Keratinocyte (primary cell): ENCODE measurements at regions not wholly inside any gene's neighbourhood (a gene's known extent, or its start where the extent isn't known, plus 50 kb on each side); places are given as distances from the start of the nearest gene placed in this dataset.
A peak's percentile ranks its signal among the peaks of the same experiment; 100 is the strongest.

Experiments used
- DNase-seq: peaks from one replicate; pipeline ENCODE4 v3.0.0-alpha.2; 2011; ENCODE audit warnings: low read depth, missing footprints, low spot score
- FAIRE-seq: peaks from 2 replicates; lab custom pipeline; 2011; peaks lifted over from hg19 to GRCh38; lab: Jason Lieb, UNC
- H2AFZ ChIP-seq: 2 replicates; pipeline ENCODE4 v1.6.0; 2012; ENCODE audit warnings: low read length, control low read depth, inconsistent platforms; ENCODE audit not compliant: control insufficient read depth
- H3K27ac ChIP-seq: 2 replicates; pipeline ENCODE4 v1.5.1; 2011; ENCODE audit warnings: low read length; ENCODE audit not compliant: control insufficient read depth, insufficient read depth
- H3K27me3 ChIP-seq: 3 replicates; pipeline ENCODE4 v1.6.0; 2011; ENCODE audit warnings: low read length; ENCODE audit not compliant: control insufficient read depth, insufficient read depth; ENCODE audit errors: extremely low read depth
- H3K36me3 ChIP-seq, 2 experiments: 2 replicates in 1 of 2; 3 replicates in 1 of 2; pipeline ENCODE4 v1.5.1; 2011; ENCODE audit warnings: low read length in 2 of 2, mild to moderate bottlenecking in 1 of 2; ENCODE audit not compliant: control insufficient read depth in 2 of 2, insufficient read depth in 2 of 2; ENCODE audit errors: extremely low read depth in 1 of 2
- H3K4me1 ChIP-seq: 3 replicates; pipeline ENCODE4 v1.5.1; 2011; ENCODE audit warnings: low read length; ENCODE audit not compliant: control insufficient read depth, insufficient read depth; ENCODE audit errors: extremely low read depth
- H3K4me2 ChIP-seq: 3 replicates; pipeline ENCODE4 v1.6.0; 2011; ENCODE audit warnings: low read depth, low read length; ENCODE audit not compliant: control insufficient read depth, insufficient read depth; ENCODE audit errors: extremely low read depth
- H3K4me3 ChIP-seq, 3 experiments: fragments of 200-600 bp in 1 of 3; sonication (generic) in 1 of 3; 2 replicates in 2 of 3; 3 replicates in 1 of 3; pipeline ENCODE4 v1.5.1; 2011 to 2016; ENCODE audit warnings: low read length in 3 of 3, mild to moderate bottlenecking in 3 of 3, control low read depth in 2 of 3, inconsistent platforms in 1 of 3, low read depth in 1 of 3, mixed read lengths in 1 of 3, mixed run types in 1 of 3, moderate library complexity in 1 of 3; ENCODE audit not compliant: control insufficient read depth in 2 of 3, insufficient read depth in 2 of 3; ENCODE audit errors: extremely low read depth in 1 of 3
- H3K79me2 ChIP-seq: 2 replicates; pipeline ENCODE4 v1.6.0; 2012; ENCODE audit warnings: low read length; ENCODE audit not compliant: control insufficient read depth, insufficient read depth
- H3K9ac ChIP-seq: 3 replicates; pipeline ENCODE4 v1.6.0; 2011; ENCODE audit warnings: low read length; ENCODE audit not compliant: control insufficient read depth, insufficient read depth; ENCODE audit errors: extremely low read depth
- H3K9me1 ChIP-seq: 3 replicates; pipeline ENCODE4 v1.6.0; 2011; ENCODE audit warnings: low read length; ENCODE audit not compliant: control insufficient read depth, insufficient read depth; ENCODE audit errors: extremely low read depth
- H3K9me3 ChIP-seq: 2 replicates; pipeline ENCODE4 v1.5.1; 2012; ENCODE audit warnings: low read depth, low read length; ENCODE audit not compliant: control insufficient read depth
- H4K20me1 ChIP-seq: 3 replicates; pipeline ENCODE4 v1.6.0; 2011; ENCODE audit warnings: low read length; ENCODE audit not compliant: control insufficient read depth, insufficient read depth; ENCODE audit errors: extremely low read depth
- EZH2 ChIP-seq: IDR thresholded peaks from one replicate; pipeline ENCODE4 v1.6.1; 2012; ENCODE audit warnings: inconsistent platforms, mild to moderate bottlenecking, low read length, moderate library complexity
- dilution Hi-C: fragments of 300-500 bp; cut with MboI; formaldehyde crosslinking; loops from one replicate; pipeline ENCODE4 v1.7.0; 2020; ENCODE audit warnings: low sequenced_read_pairs; ENCODE audit not compliant: extremely low pct_ligation_motif_present
- TF ChIP-seq, protein P1 (sequence below), 3 experiments: IDR thresholded peaks in 1 of 3; conservative IDR thresholded peaks in 1 of 3; optimal IDR thresholded peaks in 1 of 3; 2 replicates in 2 of 3; 3 replicates in 1 of 3; pipeline versions ENCODE3 to v1.5.1; 2011; ENCODE audit warnings: low read length in 3 of 3, mild to moderate bottlenecking in 3 of 3, moderate library complexity in 2 of 3, control low read depth in 1 of 3, inconsistent platforms in 1 of 3; ENCODE audit not compliant: insufficient read depth in 2 of 3; ENCODE audit errors: extremely low read depth in 1 of 3

DNA sequence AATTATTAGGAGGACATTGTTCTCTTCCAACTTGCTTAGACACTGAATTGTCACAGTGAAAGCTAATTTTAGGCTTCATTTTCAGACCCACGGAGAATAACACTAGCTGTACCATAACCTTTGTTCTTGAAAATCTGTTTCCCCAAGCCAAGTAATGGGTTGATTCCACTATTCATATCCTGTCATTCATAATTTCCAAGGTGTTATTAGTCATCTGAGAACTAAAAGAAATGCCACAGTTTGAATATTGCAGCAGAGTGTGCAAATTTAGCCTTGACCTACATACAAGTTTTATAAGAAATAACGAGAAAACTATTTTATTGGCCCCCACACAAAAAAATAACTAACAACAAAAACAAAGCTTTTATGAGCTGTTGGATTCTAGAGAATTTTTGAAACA lies 148.5 kb upstream of the TYRP1 start:
- H3K36me3 ChIP-seq: no peaks in the 10 kb centered on the region
- H2AFZ ChIP-seq: no peak overlapping the region
- H3K9ac ChIP-seq: no peak overlapping the region
- H3K9me3 ChIP-seq: no peaks in the 10 kb centered on the region
- H3K4me3 ChIP-seq: no peak overlapping the region
- no peak overlapping the region for H3K4me2 ChIP-seq
- no peaks in the 10 kb centered on the region for H3K4me1 ChIP-seq
- H3K27me3 ChIP-seq: no peaks in the 10 kb centered on the region
- no peaks in the 10 kb centered on the region for H3K79me2 ChIP-seq
- H3K9me1 ChIP-seq: no peaks in the 10 kb centered on the region
- no peak for TF ChIP-seq EZH2
- TF ChIP-seq, protein P1, sequence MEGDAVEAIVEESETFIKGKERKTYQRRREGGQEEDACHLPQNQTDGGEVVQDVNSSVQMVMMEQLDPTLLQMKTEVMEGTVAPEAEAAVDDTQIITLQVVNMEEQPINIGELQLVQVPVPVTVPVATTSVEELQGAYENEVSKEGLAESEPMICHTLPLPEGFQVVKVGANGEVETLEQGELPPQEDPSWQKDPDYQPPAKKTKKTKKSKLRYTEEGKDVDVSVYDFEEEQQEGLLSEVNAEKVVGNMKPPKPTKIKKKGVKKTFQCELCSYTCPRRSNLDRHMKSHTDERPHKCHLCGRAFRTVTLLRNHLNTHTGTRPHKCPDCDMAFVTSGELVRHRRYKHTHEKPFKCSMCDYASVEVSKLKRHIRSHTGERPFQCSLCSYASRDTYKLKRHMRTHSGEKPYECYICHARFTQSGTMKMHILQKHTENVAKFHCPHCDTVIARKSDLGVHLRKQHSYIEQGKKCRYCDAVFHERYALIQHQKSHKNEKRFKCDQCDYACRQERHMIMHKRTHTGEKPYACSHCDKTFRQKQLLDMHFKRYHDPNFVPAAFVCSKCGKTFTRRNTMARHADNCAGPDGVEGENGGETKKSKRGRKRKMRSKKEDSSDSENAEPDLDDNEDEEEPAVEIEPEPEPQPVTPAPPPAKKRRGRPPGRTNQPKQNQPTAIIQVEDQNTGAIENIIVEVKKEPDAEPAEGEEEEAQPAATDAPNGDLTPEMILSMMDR (optimal IDR thresholded peaks at IDR 0.05 in 1 of 3, IDR thresholded peaks at IDR 0.05 in 1 of 3, conservative IDR thresholded peaks at IDR 0.05 in 1 of 3; ENCODE audit: extremely low read depth in 1 of 3, insufficient read depth in 2 of 3, low read length in 3 of 3): no peak
- no peak for DNase-seq
- H4K20me1 ChIP-seq: no peaks in the 10 kb centered on the region
- no peak for FAIRE-seq
- H3K27ac ChIP-seq: no peak overlapping the region
- dilution Hi-C loops: no loop called here

DNA sequence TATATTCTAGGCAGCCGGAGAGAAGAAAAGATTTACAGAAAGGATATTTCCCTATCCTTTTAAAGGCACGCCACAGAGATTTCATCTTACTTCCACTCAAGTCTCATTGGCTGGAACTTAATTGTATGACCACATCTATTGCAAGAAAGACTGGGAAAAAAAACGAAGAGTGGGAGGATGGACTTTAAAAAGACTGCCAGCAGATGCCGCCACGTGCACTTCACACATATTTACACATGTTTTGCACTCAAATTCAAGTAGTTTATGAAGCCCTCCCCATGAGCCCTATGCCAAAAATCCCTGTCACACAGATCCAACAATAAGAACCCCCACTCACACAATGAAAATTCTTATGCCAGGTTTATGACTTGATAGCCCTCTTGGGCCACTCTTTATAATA lies 138.5 kb upstream of the TYRP1 start:
- Histone ChIP-seq H3K4me2 (no peak overlapping the region), H3K4me3 (no peak overlapping the region), H3K9ac (no peak overlapping the region), H3K9me3 (no peaks in the 10 kb centered on the region), H3K36me3 (no peaks in the 10 kb centered on the region), H3K9me1 (no peaks in the 10 kb centered on the region), H3K27ac (no peak overlapping the region), H2AFZ (no peak overlapping the region), H4K20me1 (no peaks in the 10 kb centered on the region), H3K4me1 (no peaks in the 10 kb centered on the region), H3K27me3 (no peaks in the 10 kb centered on the region), H3K79me2 (no peaks in the 10 kb centered on the region)
- dilution Hi-C loops: no loop called here
- FAIRE-seq: no peak
- TF ChIP-seq EZH2: no peak
- TF ChIP-seq, protein P1 (optimal IDR thresholded peaks at IDR 0.05 in 1 of 3, IDR thresholded peaks at IDR 0.05 in 1 of 3, conservative IDR thresholded peaks at IDR 0.05 in 1 of 3; ENCODE audit: extremely low read depth in 1 of 3, insufficient read depth in 2 of 3, low read length in 3 of 3): peak in 2 of 3 experiments; percentile 11 to 53
- no peak for DNase-seq
